Loucy (cell line): ENCODE measurements at regions not wholly inside any gene's neighbourhood (a gene's known extent, or its start where the extent isn't known, plus 50 kb on each side); places are given as distances from the start of the nearest gene placed in this dataset.

ENCODE experiments used
- EZH2phosphoT487 ChIP-seq: fragments of 200-600 bp; IDR thresholded peaks from 2 replicates; pipeline ENCODE4 v1.6.1; 2018; ENCODE audit warnings: antibody characterized with exemption, mild to moderate bottlenecking, moderate library complexity, borderline replicate concordance
- TF ChIP-seq, protein P1 (sequence below): fragments of 200-600 bp; sonication (generic); conservative IDR thresholded peaks from 2 replicates; pipeline ENCODE4 v1.5.1; 2014; ENCODE audit warnings: mild to moderate bottlenecking, antibody characterized with exemption, low read length

DNA sequence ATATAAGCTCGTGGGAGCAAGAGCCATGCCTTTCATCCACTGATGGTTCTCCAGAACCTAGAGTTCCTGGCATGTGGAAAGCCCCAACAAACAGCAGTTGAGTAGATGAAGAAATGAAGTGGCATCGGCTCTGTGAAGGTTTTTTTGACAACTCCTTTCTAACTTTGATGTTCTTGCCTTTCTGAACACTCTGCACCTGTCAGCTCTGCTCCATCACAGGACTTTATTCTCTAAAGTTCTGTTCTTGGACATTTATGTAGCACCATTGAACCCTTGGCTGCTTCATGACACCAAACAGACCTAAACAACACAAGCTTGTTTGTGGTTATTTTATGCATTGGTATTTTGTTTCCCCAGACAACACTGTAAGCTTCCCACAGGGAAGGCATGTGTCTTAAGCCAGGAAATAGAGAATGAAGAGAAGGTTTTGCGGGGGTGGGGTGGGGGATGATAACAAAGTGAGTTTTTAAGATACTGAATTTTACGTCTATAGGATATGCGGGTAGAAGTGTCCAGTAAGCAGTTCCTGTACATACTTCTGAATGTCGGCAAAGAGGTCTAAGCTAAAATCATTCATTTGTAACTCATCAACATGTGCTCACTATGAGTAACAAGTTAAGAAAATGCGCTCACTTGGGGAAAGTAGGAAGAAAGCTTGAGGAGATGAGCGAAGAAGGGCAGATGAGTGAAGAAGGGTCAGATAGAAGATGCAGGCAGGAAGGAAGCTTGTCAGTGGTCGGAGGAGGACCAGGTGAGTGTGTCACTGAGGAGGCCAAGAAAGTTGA is 146.0 kb upstream of the PLEKHG7 start:
- TF ChIP-seq, protein P1, sequence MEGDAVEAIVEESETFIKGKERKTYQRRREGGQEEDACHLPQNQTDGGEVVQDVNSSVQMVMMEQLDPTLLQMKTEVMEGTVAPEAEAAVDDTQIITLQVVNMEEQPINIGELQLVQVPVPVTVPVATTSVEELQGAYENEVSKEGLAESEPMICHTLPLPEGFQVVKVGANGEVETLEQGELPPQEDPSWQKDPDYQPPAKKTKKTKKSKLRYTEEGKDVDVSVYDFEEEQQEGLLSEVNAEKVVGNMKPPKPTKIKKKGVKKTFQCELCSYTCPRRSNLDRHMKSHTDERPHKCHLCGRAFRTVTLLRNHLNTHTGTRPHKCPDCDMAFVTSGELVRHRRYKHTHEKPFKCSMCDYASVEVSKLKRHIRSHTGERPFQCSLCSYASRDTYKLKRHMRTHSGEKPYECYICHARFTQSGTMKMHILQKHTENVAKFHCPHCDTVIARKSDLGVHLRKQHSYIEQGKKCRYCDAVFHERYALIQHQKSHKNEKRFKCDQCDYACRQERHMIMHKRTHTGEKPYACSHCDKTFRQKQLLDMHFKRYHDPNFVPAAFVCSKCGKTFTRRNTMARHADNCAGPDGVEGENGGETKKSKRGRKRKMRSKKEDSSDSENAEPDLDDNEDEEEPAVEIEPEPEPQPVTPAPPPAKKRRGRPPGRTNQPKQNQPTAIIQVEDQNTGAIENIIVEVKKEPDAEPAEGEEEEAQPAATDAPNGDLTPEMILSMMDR, result no peak
- no peak for TF ChIP-seq EZH2phosphoT487
